HepG2 (cell line): ENCODE measurements at regions not wholly inside any gene's neighbourhood (a gene's known extent, or its start where the extent isn't known, plus 50 kb on each side); places are given as distances from the start of the nearest gene placed in this dataset.
A peak's percentile ranks its signal among the peaks of the same experiment; 100 is the strongest.

ENCODE experiments used
- E2F1 ChIP-seq: sonication (generic); formaldehyde crosslinking; IDR thresholded peaks from 2 replicates; pipeline ENCODE4 v1.5.0; 2020; ENCODE audit warnings: missing genetic modification reagents
- FOXJ3 ChIP-seq: sonication (generic); formaldehyde crosslinking; IDR thresholded peaks from 2 replicates; pipeline ENCODE4 v1.4.0; 2020; ENCODE audit warnings: missing genetic modification reagents, mild to moderate bottlenecking, borderline replicate concordance
- FOXO4 ChIP-seq: sonication (generic); formaldehyde crosslinking; conservative IDR thresholded peaks from 2 replicates; pipeline ENCODE4 v1.8.1; 2023; ENCODE audit warnings: missing genetic modification reagents
- HHEX ChIP-seq: IDR thresholded peaks from 2 replicates; pipeline ENCODE4 v1.6.1; 2016; ENCODE audit warnings: control low read depth
- MIER3 ChIP-seq: IDR thresholded peaks from 2 replicates; pipeline ENCODE4 v1.6.1; 2016; ENCODE audit warnings: missing compliant biosample characterization, borderline replicate concordance
- NFATC3 ChIP-seq: sonication (generic); formaldehyde crosslinking; IDR thresholded peaks from 2 replicates; pipeline ENCODE4 v1.5.1; 2020; ENCODE audit warnings: mild to moderate bottlenecking, missing genetic modification reagents
- POLR2AphosphoS2 ChIP-seq: IDR thresholded peaks from 2 replicates; pipeline ENCODE4 v1.6.1; 2011; ENCODE audit warnings: low read depth, low read length, improper control_type of control experiment
- RBM39 ChIP-seq: fragments of 200-400 bp; formaldehyde crosslinking; IDR thresholded peaks from one replicate; pipeline ENCODE4 v1.6.1; 2018; ENCODE audit warnings: antibody characterized with exemption, mild to moderate bottlenecking, low read depth, low read length; ENCODE audit not compliant: poor library complexity, severe bottlenecking
- RERE ChIP-seq: IDR thresholded peaks from 2 replicates; pipeline ENCODE4 v1.6.1; 2016; ENCODE audit warnings: low read depth, missing genetic modification reagents, missing compliant biosample characterization
- ZNF136 ChIP-seq: sonication (generic); formaldehyde crosslinking; IDR thresholded peaks from 2 replicates; pipeline ENCODE4 v1.8.1; 2022; ENCODE audit warnings: low read depth, mild to moderate bottlenecking, moderate library complexity, missing genetic modification reagents
- ZNF235 ChIP-seq: sonication (generic); formaldehyde crosslinking; IDR thresholded peaks from 2 replicates; pipeline ENCODE4 v1.8.1; 2023; ENCODE audit warnings: mild to moderate bottlenecking, missing genetic modification reagents, borderline replicate concordance
- ZNF530 ChIP-seq: sonication (generic); formaldehyde crosslinking; IDR thresholded peaks from 2 replicates; pipeline ENCODE4 v1.5.0; 2020; ENCODE audit warnings: low read depth, mild to moderate bottlenecking, missing genetic modification reagents
- ZNF660 ChIP-seq: sonication (generic); formaldehyde crosslinking; IDR thresholded peaks from 2 replicates; pipeline ENCODE4 v1.5.1; 2020; ENCODE audit warnings: mild to moderate bottlenecking, low read depth, missing genetic modification reagents, borderline replicate concordance
- ZNF674 ChIP-seq: sonication (generic); formaldehyde crosslinking; IDR thresholded peaks from 2 replicates; pipeline ENCODE4 v1.5.0; 2020; ENCODE audit warnings: low read depth, mild to moderate bottlenecking, missing genetic modification reagents
- ZNF784 ChIP-seq: sonication (generic); formaldehyde crosslinking; IDR thresholded peaks from 2 replicates; pipeline ENCODE4 v1.5.1; 2020; ENCODE audit warnings: missing genetic modification reagents, mild to moderate bottlenecking, borderline replicate concordance
- ZSCAN21 ChIP-seq: sonication (generic); formaldehyde crosslinking; IDR thresholded peaks from 2 replicates; pipeline ENCODE4 v1.8.0; 2022; ENCODE audit warnings: mild to moderate bottlenecking, missing genetic modification reagents, moderate library complexity, borderline replicate concordance

- TF ChIP-seq ZNF530 (CRISPR knock-in tag): no peak
- no peak for TF ChIP-seq POLR2AphosphoS2
- TF ChIP-seq FOXO4 (CRISPR knock-in tag): no peak
- TF ChIP-seq HHEX (CRISPR knock-in tag): no peak
- TF ChIP-seq E2F1 (CRISPR knock-in tag): no peak
- TF ChIP-seq ZNF784 (CRISPR knock-in tag): no peak
- no peak for TF ChIP-seq MIER3
- no peak for TF ChIP-seq ZNF660 (CRISPR knock-in tag)
- TF ChIP-seq RBM39: no peak
- TF ChIP-seq RERE (CRISPR knock-in tag): no peak
- 0 out of 2 replicates have a peak, but pooled peaks have one; percentile 19 for TF ChIP-seq FOXJ3
- no peak for TF ChIP-seq ZNF235 (CRISPR knock-in tag)
- TF ChIP-seq ZNF674 (CRISPR knock-in tag): no peak
- no peak for TF ChIP-seq NFATC3 (CRISPR knock-in tag)
- no peak for TF ChIP-seq ZSCAN21 (CRISPR knock-in tag)
- no peak for TF ChIP-seq ZNF136
These were observed 83.5 kb upstream of the BCL6 start (continued) for GRCh38 chr3:187828579-187829452.
